Fibroblast of skin of back (primary cell): ENCODE measurements at regions not wholly inside any gene's neighbourhood (a gene's known extent, or its start where the extent isn't known, plus 50 kb on each side); places are given as distances from the start of the nearest gene placed in this dataset.

Experiments
- DNase-seq: peaks from one replicate; pipeline ENCODE4 v3.0.0-alpha.2; 2013

GRCh38 chr14:36408388-36408787, 88.0 kb upstream of the MBIP start:
- DNase-seq: no peak

GRCh38 chr14:36405589-36406274, 85.3 kb upstream of the MBIP start:
- no peak for DNase-seq

- DNase-seq: no peak
These were observed 82.4 kb upstream of the MBIP start for GRCh38 chr14:36402867-36403266.

GRCh38 chr14:36398463-36399291, 78.2 kb upstream of the MBIP start:
- DNase-seq: no peak

- DNase-seq: no peak
These were observed 76.9 kb upstream of the MBIP start for GRCh38 chr14:36397357-36397756.

GRCh38 chr14:36396798-36397197, 76.4 kb upstream of the MBIP start:
- no peak for DNase-seq

GRCh38 chr14:36394593-36394992, 74.2 kb upstream of the MBIP start:
- DNase-seq: no peak

- no peak for DNase-seq
These were observed 70.3 kb upstream of the MBIP start for GRCh38 chr14:36390718-36391117.

GRCh38 chr14:36383767-36384431, 63.5 kb upstream of the MBIP start:
- DNase-seq: no peak

- DNase-seq: peak; percentile 74
These were observed 53.7 kb upstream of the MBIP start for GRCh38 chr14:36373982-36374673.
